Neural progenitor cell (in vitro differentiated cells): ENCODE measurements at regions not wholly inside any gene's neighbourhood (a gene's known extent, or its start where the extent isn't known, plus 50 kb on each side); places are given as distances from the start of the nearest gene placed in this dataset.

Experiments used
- DNase-seq: peaks from one replicate; pipeline ENCODE4 v3.0.0-alpha.2; 2016; ENCODE audit warnings: low spot score
- H2AFZ ChIP-seq: fragments of 200-600 bp; sonication (generic); replicated peaks from 2 replicates; pipeline ENCODE4 v1.6.1; 2016; ENCODE audit warnings: antibody characterized with exemption
- H3F3A ChIP-seq: fragments of 200-600 bp; sonication (generic); 2 replicates; pipeline ENCODE4 v1.6.1; 2016; ENCODE audit warnings: antibody characterized with exemption, low read depth
- H3K27ac ChIP-seq: fragments of 200-600 bp; sonication (generic); 2 replicates; pipeline ENCODE4 v1.5.1; 2016; ENCODE audit warnings: mild to moderate bottlenecking
- H3K27me3 ChIP-seq: fragments of 200-600 bp; sonication (generic); 2 replicates; pipeline ENCODE4 v1.6.1; 2016; ENCODE audit warnings: mild to moderate bottlenecking, moderate library complexity
- H3K36me3 ChIP-seq: fragments of 200-600 bp; sonication (generic); 2 replicates; pipeline ENCODE4 v1.5.1; 2016
- H3K4me1 ChIP-seq: fragments of 200-600 bp; sonication (generic); 2 replicates; pipeline ENCODE4 v1.6.1; 2016; ENCODE audit warnings: mixed run types
- H3K4me2 ChIP-seq: fragments of 200-600 bp; sonication (generic); 2 replicates; pipeline ENCODE4 v1.6.1; 2016
- H3K4me3 ChIP-seq: fragments of 200-600 bp; sonication (generic); 2 replicates; pipeline ENCODE4 v1.5.1; 2016
- H3K79me2 ChIP-seq: fragments of 200-600 bp; sonication (generic); 2 replicates; pipeline ENCODE4 v1.6.1; 2016; ENCODE audit warnings: low read depth
- H3K9ac ChIP-seq: fragments of 200-600 bp; sonication (generic); 2 replicates; pipeline ENCODE4 v1.6.1; 2016
- H3K9me3 ChIP-seq: fragments of 200-600 bp; sonication (generic); 2 replicates; pipeline ENCODE4 v1.5.1; 2016; ENCODE audit warnings: low read depth
- H4K20me1 ChIP-seq: fragments of 200-600 bp; sonication (generic); 2 replicates; pipeline ENCODE4 v1.6.1; 2016; ENCODE audit warnings: low read depth
- H3K27ac Mint-ChIP-seq: 3 replicates; pipeline ENCODE4 v1.8.0; 2021; ENCODE audit warnings: mixed read lengths
- H3K27me3 Mint-ChIP-seq: 2 replicates; pipeline ENCODE4 v1.8.0; 2022; ENCODE audit warnings: low read depth, mild to moderate bottlenecking, inconsistent platforms, moderate library complexity, mixed read lengths; ENCODE audit not compliant: insufficient read depth
- H3K36me3 Mint-ChIP-seq: 3 replicates; pipeline ENCODE4 v1.8.0; 2021; ENCODE audit warnings: mixed read lengths
- H3K4me1 Mint-ChIP-seq: 3 replicates; pipeline ENCODE4 v1.8.0; 2021; ENCODE audit warnings: mixed read lengths
- H3K4me3 Mint-ChIP-seq: 3 replicates; pipeline ENCODE4 v1.8.0; 2021; ENCODE audit warnings: mild to moderate bottlenecking, moderate library complexity, mixed read lengths
- H3K9me3 Mint-ChIP-seq: 3 replicates; pipeline ENCODE4 v1.8.0; 2020; ENCODE audit warnings: mixed read lengths
- CTCF ChIP-seq: fragments of 200-600 bp; sonication (generic); IDR thresholded peaks from 2 replicates; pipeline ENCODE4 v1.5.1; 2017; ENCODE audit warnings: antibody characterized with exemption, mild to moderate bottlenecking
- EZH2 ChIP-seq: fragments of 200-600 bp; sonication (generic); IDR thresholded peaks from 2 replicates; pipeline ENCODE4 v1.6.1; 2017; ENCODE audit warnings: antibody characterized with exemption, mild to moderate bottlenecking, moderate library complexity
- EZH2phosphoT487 ChIP-seq: fragments of 200-600 bp; sonication (generic); IDR thresholded peaks from 2 replicates; pipeline ENCODE4 v1.6.1; 2017; ENCODE audit warnings: antibody characterized with exemption

GRCh38 chr11:14579646-14580045, 59.5 kb upstream of the PSMA1 start:
- peaks cover 3% of the 10 kb centered on the region for H3K4me1 Mint-ChIP-seq
- no peak overlapping the region for H3K4me3 Mint-ChIP-seq
- H3K9me3 Mint-ChIP-seq: peaks cover 7% of the 10 kb centered on the region
- TF ChIP-seq CTCF (no peak), EZH2phosphoT487 (no peak), EZH2 (no peak)
- peaks cover 3% of the 10 kb centered on the region for H3K36me3 Mint-ChIP-seq
- Histone ChIP-seq H3K27me3 (no peaks in the 10 kb centered on the region), H3K4me2 (no peak overlapping the region), H3K9ac (no peak overlapping the region), H3K4me3 (no peak overlapping the region), H3K36me3 (no peaks in the 10 kb centered on the region), H2AFZ (no peak overlapping the region), H3K4me1 (no peaks in the 10 kb centered on the region), H3K27ac (no peak overlapping the region), H3K79me2 (no peaks in the 10 kb centered on the region), H3K9me3 (no peaks in the 10 kb centered on the region), H3F3A (no peaks in the 10 kb centered on the region), H4K20me1 (no peaks in the 10 kb centered on the region)
- DNase-seq: no peak
- H3K27ac Mint-ChIP-seq: no peak overlapping the region
- H3K27me3 Mint-ChIP-seq: no peaks in the 10 kb centered on the region

- Histone ChIP-seq H3K27me3 (no peaks in the 10 kb centered on the region), H3K9ac (no peak overlapping the region), H3K36me3 (no peaks in the 10 kb centered on the region), H3K4me3 (no peak overlapping the region), H3K4me2 (no peak overlapping the region), H2AFZ (no peak overlapping the region), H4K20me1 (no peaks in the 10 kb centered on the region), H3K4me1 (no peaks in the 10 kb centered on the region), H3K9me3 (no peaks in the 10 kb centered on the region), H3K79me2 (no peaks in the 10 kb centered on the region), H3F3A (peaks cover 5% of the 10 kb centered on the region), H3K27ac (no peak overlapping the region)
- TF ChIP-seq EZH2phosphoT487 (no peak), CTCF (no peak), EZH2 (no peak)
- Mint-ChIP-seq H3K27me3 (no peaks in the 10 kb centered on the region), H3K36me3 (peaks cover 1% of the 10 kb centered on the region), H3K4me1 (peaks cover 7% of the 10 kb centered on the region), H3K27ac (no peak overlapping the region), H3K9me3 (no peaks in the 10 kb centered on the region), H3K4me3 (no peak overlapping the region)
- DNase-seq: no peak
Observed at GRCh38 chr11:14582793-14583192, 60.8 kb upstream of the PDE3B start.

GRCh38 chr11:14583252-14584034, 60.2 kb upstream of the PDE3B start:
- no peaks in the 10 kb centered on the region for H3K36me3 ChIP-seq
- H3F3A ChIP-seq: peaks cover 5% of the 10 kb centered on the region
- no peak overlapping the region for H3K27ac ChIP-seq
- peaks cover 1% of the 10 kb centered on the region for H3K36me3 Mint-ChIP-seq
- TF ChIP-seq EZH2phosphoT487 (no peak), EZH2 (no peak), CTCF (no peak)
- H3K4me2 ChIP-seq: no peak overlapping the region
- no peak overlapping the region for H3K4me3 Mint-ChIP-seq
- H3K27ac Mint-ChIP-seq: no peak overlapping the region
- no peaks in the 10 kb centered on the region for H3K27me3 ChIP-seq
- peak; percentile 3 for DNase-seq
- no peak overlapping the region for H3K4me3 ChIP-seq
- no peaks in the 10 kb centered on the region for H3K4me1 ChIP-seq
- no peak overlapping the region for H3K9ac ChIP-seq
- no peaks in the 10 kb centered on the region for H4K20me1 ChIP-seq
- H2AFZ ChIP-seq: no peak overlapping the region
- no peaks in the 10 kb centered on the region for H3K27me3 Mint-ChIP-seq
- H3K79me2 ChIP-seq: no peaks in the 10 kb centered on the region
- no peaks in the 10 kb centered on the region for H3K9me3 ChIP-seq
- H3K9me3 Mint-ChIP-seq: no peaks in the 10 kb centered on the region
- peaks cover 7% of the 10 kb centered on the region for H3K4me1 Mint-ChIP-seq
